ENCODE measurements at regions not wholly inside any gene's neighbourhood (a gene's known extent, or its start where the extent isn't known, plus 50 kb on each side); places are given as distances from the start of the nearest gene placed in this dataset.

- no peaks in the 10 kb centered on the region for H3K36me3 ChIP-seq (replicated peaks in 1 of 2; ENCODE audit: control extremely low read depth in 1 of 2, control insufficient read depth in 1 of 2, extremely low read depth in 1 of 2, insufficient read depth in 2 of 2, low read length in 1 of 2)
- CTCF ChIA-PET: no interaction called here
- WGBS (ENCODE audit: insufficient coverage): no CpG with 5 or more reads among the region's 3 CpGs
- H3K27ac ChIP-seq (ENCODE audit: low read length in 2 of 2): no peak overlapping the region
- H3K4me1 ChIP-seq (ENCODE audit: control insufficient read depth in 2 of 2, insufficient read depth in 2 of 2, low read length in 2 of 2): no peaks in the 10 kb centered on the region
- no peaks in the 10 kb centered on the region for H3K79me2 ChIP-seq (ENCODE audit: control insufficient read depth, insufficient read depth, low read length)
- TF ChIP-seq EZH2 (IDR thresholded peaks at IDR 0.05; ENCODE audit: borderline replicate concordance, insufficient read depth, low read depth, low read length, poor library complexity, severe bottlenecking): no peak
- no peak for TF ChIP-seq CTCF (IDR thresholded peaks at IDR 0.05)
- H3K4me1 Mint-ChIP-seq: no peaks in the 10 kb centered on the region
- H3K4me3 ChIP-seq (ENCODE audit: control extremely low read depth in 1 of 5, extremely low read depth in 1 of 5, insufficient read depth in 1 of 5, low read depth in 2 of 5, low read length in 4 of 5): no peak overlapping the region
- no peaks in the 10 kb centered on the region for H4K20me1 ChIP-seq (ENCODE audit: control insufficient read depth, insufficient read depth, low read length, poor library complexity, severe bottlenecking)
- H3K27ac Mint-ChIP-seq: no peak overlapping the region
- no peak overlapping the region for H2AFZ ChIP-seq (ENCODE audit: insufficient read depth, low read depth, low read length, poor library complexity, severe bottlenecking)
- H3K27me3 ChIP-seq (replicated peaks in 1 of 4; ENCODE audit: control extremely low read depth in 1 of 4, control insufficient read depth in 3 of 4, insufficient read depth in 4 of 4, low read length in 3 of 4): no peaks in the 10 kb centered on the region
- intact Hi-C loops (cut with micrococcal nuclease): no loop called here
- no peak overlapping the region for H3K4me3 Mint-ChIP-seq
- H3K9me3 ChIP-seq (ENCODE audit: control extremely low read depth in 1 of 3, control insufficient read depth in 2 of 3, insufficient read depth in 1 of 3, low read length in 2 of 3): no peaks in the 10 kb centered on the region
- H3K4me2 ChIP-seq (replicated peaks; ENCODE audit: low read depth, low read length, poor library complexity, severe bottlenecking): no peak overlapping the region
- H3K9me3 Mint-ChIP-seq (ENCODE audit: insufficient read depth): peaks cover 4% of the 10 kb centered on the region
- DNase-seq (no peak), ATAC-seq (ENCODE audit: low read depth) (no peak)
- no peaks in the 10 kb centered on the region for H3K27me3 Mint-ChIP-seq
- POLR2A ChIA-PET: no interaction called here
- H3K9ac ChIP-seq (ENCODE audit: low read length): no peak overlapping the region
Measured at GRCh38 chr6:94683409-94683808, 893.9 kb upstream of the MANEA start.

- no peaks in the 10 kb centered on the region for H3K4me1 Mint-ChIP-seq
- H3K9me3 ChIP-seq (ENCODE audit: control extremely low read depth in 1 of 3, control insufficient read depth in 2 of 3, insufficient read depth in 1 of 3, low read length in 2 of 3): no peaks in the 10 kb centered on the region
- no peaks in the 10 kb centered on the region for H3K27me3 ChIP-seq (replicated peaks in 1 of 4; ENCODE audit: control extremely low read depth in 1 of 4, control insufficient read depth in 3 of 4, insufficient read depth in 4 of 4, low read length in 3 of 4)
- no peaks in the 10 kb centered on the region for H3K79me2 ChIP-seq (ENCODE audit: control insufficient read depth, insufficient read depth, low read length)
- H3K9ac ChIP-seq (ENCODE audit: low read length): no peak overlapping the region
- H3K4me3 Mint-ChIP-seq: no peak overlapping the region
- no peak for ATAC-seq (ENCODE audit: low read depth)
- no peaks in the 10 kb centered on the region for H4K20me1 ChIP-seq (ENCODE audit: control insufficient read depth, insufficient read depth, low read length, poor library complexity, severe bottlenecking)
- peaks cover 6% of the 10 kb centered on the region for H3K9me3 Mint-ChIP-seq (ENCODE audit: insufficient read depth)
- POLR2A ChIA-PET: no interaction called here
- H3K4me3 ChIP-seq (ENCODE audit: control extremely low read depth in 1 of 5, extremely low read depth in 1 of 5, insufficient read depth in 1 of 5, low read depth in 2 of 5, low read length in 4 of 5): no peak overlapping the region
- H3K27ac Mint-ChIP-seq: no peak overlapping the region
- H3K4me2 ChIP-seq (replicated peaks; ENCODE audit: low read depth, low read length, poor library complexity, severe bottlenecking): no peak overlapping the region
- WGBS (ENCODE audit: insufficient coverage): no CpG with 5 or more reads among the region's 1 CpG
- TF ChIP-seq EZH2 (IDR thresholded peaks at IDR 0.05; ENCODE audit: borderline replicate concordance, insufficient read depth, low read depth, low read length, poor library complexity, severe bottlenecking): no peak
- TF ChIP-seq CTCF (IDR thresholded peaks at IDR 0.05): no peak
- H3K27ac ChIP-seq (ENCODE audit: low read length in 2 of 2): no peak overlapping the region
- intact Hi-C loops (cut with micrococcal nuclease): no loop called here
- no peak for DNase-seq
- CTCF ChIA-PET: no interaction called here
- H3K4me1 ChIP-seq (ENCODE audit: control insufficient read depth in 2 of 2, insufficient read depth in 2 of 2, low read length in 2 of 2): no peaks in the 10 kb centered on the region
- H3K27me3 Mint-ChIP-seq: no peaks in the 10 kb centered on the region
- H2AFZ ChIP-seq (ENCODE audit: insufficient read depth, low read depth, low read length, poor library complexity, severe bottlenecking): no peak overlapping the region
- no peaks in the 10 kb centered on the region for H3K36me3 ChIP-seq (replicated peaks in 1 of 2; ENCODE audit: control extremely low read depth in 1 of 2, control insufficient read depth in 1 of 2, extremely low read depth in 1 of 2, insufficient read depth in 2 of 2, low read length in 1 of 2)
Measured at GRCh38 chr6:94680669-94681212, 896.6 kb upstream of the MANEA start.

All from B cell (primary cell).